ENCODE measurements at regions not wholly inside any gene's neighbourhood (a gene's known extent, or its start where the extent isn't known, plus 50 kb on each side); places are given as distances from the start of the nearest gene placed in this dataset.

GRCh38 chr3:6250167-6250566, 610.7 kb upstream of the GRM7 start:
- Mint-ChIP-seq H3K27ac (no peak overlapping the region), H3K36me3 (ENCODE audit: insufficient read depth) (no peaks in the 10 kb centered on the region), H3K9me3 (ENCODE audit: low read depth) (peaks cover 5% of the 10 kb centered on the region), H3K4me1 (ENCODE audit: low read depth) (no peaks in the 10 kb centered on the region), H3K27me3 (no peaks in the 10 kb centered on the region), H3K4me3 (ENCODE audit: low read depth) (no peak overlapping the region)
- TF ChIP-seq CTCF (IDR thresholded peaks at IDR 0.05; ENCODE audit: unreplicated experiment): no peak
- no peak for DNase-seq (ENCODE audit: low spot score, unreplicated experiment)

- H3K4me1 Mint-ChIP-seq (ENCODE audit: low read depth): no peaks in the 10 kb centered on the region
- H3K27me3 Mint-ChIP-seq: no peaks in the 10 kb centered on the region
- no peaks in the 10 kb centered on the region for H3K36me3 Mint-ChIP-seq (ENCODE audit: insufficient read depth)
- no peak overlapping the region for H3K27ac Mint-ChIP-seq
- DNase-seq (ENCODE audit: low spot score, unreplicated experiment): no peak
- peaks cover 11% of the 10 kb centered on the region for H3K9me3 Mint-ChIP-seq (ENCODE audit: low read depth)
- no peak overlapping the region for H3K4me3 Mint-ChIP-seq (ENCODE audit: low read depth)
- no peak for TF ChIP-seq CTCF (IDR thresholded peaks at IDR 0.05; ENCODE audit: unreplicated experiment)
Observed at GRCh38 chr3:6251612-6252400, 609.1 kb upstream of the GRM7 start.

- H3K27ac Mint-ChIP-seq: no peak overlapping the region
- no peaks in the 10 kb centered on the region for H3K36me3 Mint-ChIP-seq (ENCODE audit: insufficient read depth)
- TF ChIP-seq CTCF (IDR thresholded peaks at IDR 0.05; ENCODE audit: unreplicated experiment): no peak
- H3K4me1 Mint-ChIP-seq (ENCODE audit: low read depth): no peaks in the 10 kb centered on the region
- no peaks in the 10 kb centered on the region for H3K27me3 Mint-ChIP-seq
- H3K4me3 Mint-ChIP-seq (ENCODE audit: low read depth): no peak overlapping the region
- peaks cover 11% of the 10 kb centered on the region for H3K9me3 Mint-ChIP-seq (ENCODE audit: low read depth)
- DNase-seq (ENCODE audit: low spot score, unreplicated experiment): no peak
Observed at GRCh38 chr3:6254490-6254889, 606.4 kb upstream of the GRM7 start.

GRCh38 chr3:6255229-6255628, 605.7 kb upstream of the GRM7 start:
- Mint-ChIP-seq H3K4me1 (ENCODE audit: low read depth) (no peaks in the 10 kb centered on the region), H3K27me3 (no peaks in the 10 kb centered on the region), H3K4me3 (ENCODE audit: low read depth) (no peak overlapping the region), H3K9me3 (ENCODE audit: low read depth) (peaks cover 11% of the 10 kb centered on the region), H3K27ac (no peak overlapping the region), H3K36me3 (ENCODE audit: insufficient read depth) (no peaks in the 10 kb centered on the region)
- DNase-seq (ENCODE audit: low spot score, unreplicated experiment): no peak
- no peak for TF ChIP-seq CTCF (IDR thresholded peaks at IDR 0.05; ENCODE audit: unreplicated experiment)

GRCh38 chr3:6260551-6261191, 600.2 kb upstream of the GRM7 start:
- peaks cover 3% of the 10 kb centered on the region for H3K9me3 Mint-ChIP-seq (ENCODE audit: low read depth)
- TF ChIP-seq CTCF (IDR thresholded peaks at IDR 0.05; ENCODE audit: unreplicated experiment): no peak
- DNase-seq (ENCODE audit: low spot score, unreplicated experiment): no peak
- peaks cover 5% of the 10 kb centered on the region for H3K4me1 Mint-ChIP-seq (ENCODE audit: low read depth)
- no peaks in the 10 kb centered on the region for H3K27me3 Mint-ChIP-seq
- H3K36me3 Mint-ChIP-seq (ENCODE audit: insufficient read depth): no peaks in the 10 kb centered on the region
- H3K27ac Mint-ChIP-seq: no peak overlapping the region
- no peak overlapping the region for H3K4me3 Mint-ChIP-seq (ENCODE audit: low read depth)
